Fibroblast of mammary gland (primary cell): ENCODE measurements at regions not wholly inside any gene's neighbourhood (a gene's known extent, or its start where the extent isn't known, plus 50 kb on each side); places are given as distances from the start of the nearest gene placed in this dataset.
A peak's percentile ranks its signal among the peaks of the same experiment; 100 is the strongest.

ENCODE experiments used
- DNase-seq: peaks from one replicate; pipeline ENCODE4 v3.0.0-alpha.2; 2010; ENCODE audit warnings: low read depth
- H3K4me3 ChIP-seq: 2 replicates; pipeline ENCODE4 v1.5.1; 2011; ENCODE audit warnings: low read depth, mild to moderate bottlenecking, low read length, moderate library complexity; ENCODE audit not compliant: control insufficient read depth
- CTCF ChIP-seq: conservative IDR thresholded peaks from 2 replicates; pipeline ENCODE4 v1.5.1; 2011; ENCODE audit warnings: low read depth, low read length, inconsistent platforms; ENCODE audit not compliant: control insufficient read depth, insufficient read depth

GRCh38 chr2:207413376-207413907 is 116.3 kb upstream of the CREB1 start:
- H3K4me3 ChIP-seq = no peak overlapping the region
- no peak for TF ChIP-seq CTCF
- DNase-seq = no peak

- TF ChIP-seq CTCF = no peak
- peak; percentile 31 for DNase-seq
- no peak overlapping the region for H3K4me3 ChIP-seq
Measured at GRCh38 chr2:207416111-207416510, 113.7 kb upstream of the CREB1 start.

GRCh38 chr2:207416900-207417299 is 112.9 kb upstream of the CREB1 start:
- no peak overlapping the region for H3K4me3 ChIP-seq
- DNase-seq = no peak
- TF ChIP-seq CTCF = no peak

- no peak for TF ChIP-seq CTCF
- DNase-seq = peak; percentile 40
- H3K4me3 ChIP-seq = no peak overlapping the region
Measured at GRCh38 chr2:207417301-207417718, 112.5 kb upstream of the CREB1 start.

- TF ChIP-seq CTCF = no peak
- H3K4me3 ChIP-seq = no peak overlapping the region
- no peak for DNase-seq
Measured at GRCh38 chr2:207418419-207418818, 111.3 kb upstream of the CREB1 start.

- H3K4me3 ChIP-seq = no peak overlapping the region
- no peak for DNase-seq
- no peak for TF ChIP-seq CTCF
Measured at GRCh38 chr2:207419331-207419730, 110.4 kb upstream of the CREB1 start.

- TF ChIP-seq CTCF = no peak
- no peak for DNase-seq
- H3K4me3 ChIP-seq = no peak overlapping the region
Measured at GRCh38 chr2:207421671-207422070, 108.1 kb upstream of the CREB1 start.
